Trophoblast cell (in vitro differentiated cells and primary cell): ENCODE measurements at regions not wholly inside any gene's neighbourhood (a gene's known extent, or its start where the extent isn't known, plus 50 kb on each side); places are given as distances from the start of the nearest gene placed in this dataset.

Source experiments
- DNase-seq, 2 donors: peaks; one replicate each; pipeline ENCODE4 v3.0.0-alpha.2; 2016
- H2AFZ ChIP-seq: 2 replicates; pipeline ENCODE4 v1.6.1; 2013; ENCODE audit warnings: low read length, moderate library complexity, mild to moderate bottlenecking; ENCODE audit not compliant: insufficient read depth, poor library complexity
- H2AK5ac ChIP-seq: 2 replicates; pipeline ENCODE4 v1.6.1; 2013; ENCODE audit warnings: mild to moderate bottlenecking, low read length
- H2BK120ac ChIP-seq: 2 replicates; pipeline ENCODE4 v1.6.1; 2013; ENCODE audit warnings: low read length, mild to moderate bottlenecking, moderate library complexity; ENCODE audit not compliant: insufficient read depth, poor library complexity
- H2BK12ac ChIP-seq: 2 replicates; pipeline ENCODE4 v1.6.1; 2013; ENCODE audit warnings: mild to moderate bottlenecking, low read length, moderate library complexity
- H2BK5ac ChIP-seq: 2 replicates; pipeline ENCODE4 v1.6.1; 2013; ENCODE audit warnings: low read length, low read depth, moderate library complexity, mild to moderate bottlenecking; ENCODE audit not compliant: poor library complexity
- H3K14ac ChIP-seq: 2 replicates; pipeline ENCODE4 v1.6.1; 2013; ENCODE audit warnings: mild to moderate bottlenecking, low read length
- H3K18ac ChIP-seq: 2 replicates; pipeline ENCODE4 v1.6.1; 2013; ENCODE audit warnings: mild to moderate bottlenecking, low read length
- H3K23ac ChIP-seq: 2 replicates; pipeline ENCODE4 v1.6.1; 2013; ENCODE audit warnings: low read length
- H3K27ac ChIP-seq: 2 replicates; pipeline ENCODE4 v1.5.1; 2013; ENCODE audit warnings: low read depth, mild to moderate bottlenecking, inconsistent platforms, low read length, moderate library complexity
- H3K27me3 ChIP-seq: 2 replicates; pipeline ENCODE4 v1.6.1; 2013; ENCODE audit warnings: inconsistent platforms, mild to moderate bottlenecking, low read length, moderate library complexity; ENCODE audit not compliant: insufficient read depth
- H3K36me3 ChIP-seq, 2 experiments: 1 replicate in 1 of 2; 2 replicates in 1 of 2; pipeline ENCODE4 v1.6.1; 2013; ENCODE audit warnings: low read length in 2 of 2, mild to moderate bottlenecking in 2 of 2, moderate library complexity in 1 of 2; ENCODE audit not compliant: insufficient read depth in 2 of 2, control insufficient read depth in 1 of 2
- H3K4ac ChIP-seq: 2 replicates; pipeline ENCODE4 v1.6.1; 2013; ENCODE audit warnings: low read depth, mild to moderate bottlenecking, low read length, moderate library complexity
- H3K4me1 ChIP-seq, 2 experiments: 1 replicate in 1 of 2; 2 replicates in 1 of 2; pipeline ENCODE4 v1.6.1; 2013; ENCODE audit warnings: low read length in 2 of 2, mild to moderate bottlenecking in 2 of 2, moderate library complexity in 1 of 2; ENCODE audit not compliant: insufficient read depth in 2 of 2, control insufficient read depth in 1 of 2
- H3K4me2 ChIP-seq: 2 replicates; pipeline ENCODE4 v1.6.1; 2013; ENCODE audit warnings: inconsistent platforms, mild to moderate bottlenecking, low read length, moderate library complexity
- H3K4me3 ChIP-seq: 2 replicates; pipeline ENCODE4 v1.5.1; 2013; ENCODE audit warnings: mild to moderate bottlenecking, low read depth, low read length, inconsistent platforms
- H3K79me1 ChIP-seq: one replicate; pipeline ENCODE4 v1.6.1; 2013; ENCODE audit warnings: low read length
- H3K79me2 ChIP-seq: 2 replicates; pipeline ENCODE4 v1.6.1; 2013; ENCODE audit warnings: low read length, mild to moderate bottlenecking; ENCODE audit not compliant: control insufficient read depth, insufficient read depth, poor library complexity
- H3K9ac ChIP-seq: 2 replicates; pipeline ENCODE4 v1.6.1; 2013; ENCODE audit warnings: mild to moderate bottlenecking, low read length
- H3K9me3 ChIP-seq: 2 replicates; pipeline ENCODE4 v1.6.1; 2013; ENCODE audit warnings: low read depth, mild to moderate bottlenecking, control low read depth, inconsistent platforms, low read length; ENCODE audit not compliant: insufficient read depth
- H4K12ac ChIP-seq: 2 replicates; pipeline ENCODE4 v1.6.1; 2013; ENCODE audit warnings: low read depth, mild to moderate bottlenecking, low read length, moderate library complexity
- H4K8ac ChIP-seq: 2 replicates; pipeline ENCODE4 v1.6.1; 2013; ENCODE audit warnings: low read depth, mild to moderate bottlenecking, low read length, moderate library complexity
- H4K91ac ChIP-seq: one replicate; pipeline ENCODE4 v1.6.1; 2013; ENCODE audit warnings: low read depth, mild to moderate bottlenecking, low read length, moderate library complexity
- WGBS: extraction: QIAGEN DNeasy Blood & Tissue Kit; methylation state at CpG from one replicate; pipeline ENCODE4 v1.1.7; 2013; ENCODE audit warnings: missing lambda C conversion rate; ENCODE audit not compliant: insufficient read length, insufficient coverage; ENCODE audit errors: extremely low coverage; 5-methylcytosine and 5-hydroxymethylcytosine counted together

GRCh38 chr10:64090865-64091264 is 569.7 kb downstream of the REEP3 start:
- Histone ChIP-seq H3K36me3 (no peaks in the 10 kb centered on the region), H2BK12ac (no peak overlapping the region), H3K9ac (no peak overlapping the region), H3K4me2 (no peak overlapping the region), H2BK5ac (no peak overlapping the region), H4K91ac (no peak overlapping the region), H2AFZ (no peak overlapping the region), H3K27ac (no peak overlapping the region), H4K8ac (no peak overlapping the region), H3K4me3 (no peak overlapping the region), H3K4ac (no peak overlapping the region), H3K79me1 (no peaks in the 10 kb centered on the region), H3K14ac (no peak overlapping the region), H2BK120ac (no peak overlapping the region), H3K27me3 (no peaks in the 10 kb centered on the region), H3K23ac (no peak overlapping the region), H3K4me1 (no peaks in the 10 kb centered on the region), H3K79me2 (no peaks in the 10 kb centered on the region), H3K18ac (no peak overlapping the region), H4K12ac (no peak overlapping the region), H2AK5ac (no peak overlapping the region), H3K9me3 (no peaks in the 10 kb centered on the region)
- no CpG with 5 or more reads among the region's 3 CpGs for WGBS
- DNase-seq: peak in 1 of 2 donors; percentile 1

- no peak overlapping the region for H4K12ac ChIP-seq
- H2BK12ac ChIP-seq: no peak overlapping the region
- no peak overlapping the region for H3K14ac ChIP-seq
- no peak overlapping the region for H2BK120ac ChIP-seq
- H3K27ac ChIP-seq: no peak overlapping the region
- no peaks in the 10 kb centered on the region for H3K79me2 ChIP-seq
- no peaks in the 10 kb centered on the region for H3K36me3 ChIP-seq
- no peak overlapping the region for H3K23ac ChIP-seq
- no peak overlapping the region for H2AFZ ChIP-seq
- no peak overlapping the region for H3K18ac ChIP-seq
- H3K4ac ChIP-seq: no peak overlapping the region
- H3K4me1 ChIP-seq: no peaks in the 10 kb centered on the region
- no peaks in the 10 kb centered on the region for H3K79me1 ChIP-seq
- no peak overlapping the region for H4K8ac ChIP-seq
- no CpG with 5 or more reads among the region's 4 CpGs for WGBS
- no peak overlapping the region for H2AK5ac ChIP-seq
- DNase-seq: no peak
- H3K4me3 ChIP-seq: no peak overlapping the region
- H3K9ac ChIP-seq: no peak overlapping the region
- no peaks in the 10 kb centered on the region for H3K9me3 ChIP-seq
- H3K27me3 ChIP-seq: no peaks in the 10 kb centered on the region
- H3K4me2 ChIP-seq: no peak overlapping the region
- H2BK5ac ChIP-seq: no peak overlapping the region
- H4K91ac ChIP-seq: no peak overlapping the region
Observed at GRCh38 chr10:64091897-64092296, 570.7 kb downstream of the REEP3 start.

DNA sequence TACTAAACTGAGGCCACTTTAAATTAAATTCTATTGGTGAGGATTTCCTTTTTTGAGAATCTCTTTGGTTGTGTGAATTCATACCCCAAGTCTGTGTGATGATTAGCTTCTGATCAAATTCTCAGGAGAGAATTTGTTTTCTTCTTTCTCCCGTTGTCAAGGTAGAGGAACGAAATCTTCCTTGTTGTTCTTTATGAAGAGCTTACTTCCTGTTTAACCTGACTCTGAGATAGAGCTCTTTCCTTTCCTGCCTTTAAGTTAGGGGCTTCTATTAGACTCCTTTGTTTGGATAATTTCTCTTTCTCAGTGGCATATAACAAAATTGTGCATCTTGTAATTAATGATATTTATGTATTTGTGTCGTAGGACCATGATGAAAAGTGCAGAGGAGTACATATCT is 572.1 kb downstream of the REEP3 start:
- no peak overlapping the region for H4K91ac ChIP-seq
- no peak overlapping the region for H3K4ac ChIP-seq
- H3K18ac ChIP-seq: no peak overlapping the region
- H3K9me3 ChIP-seq: no peaks in the 10 kb centered on the region
- no CpG with 5 or more reads among the region's 3 CpGs for WGBS
- no peak overlapping the region for H2BK5ac ChIP-seq
- H2BK120ac ChIP-seq: no peak overlapping the region
- no peak overlapping the region for H2AK5ac ChIP-seq
- no peak overlapping the region for H3K27ac ChIP-seq
- no peak overlapping the region for H4K8ac ChIP-seq
- no peak overlapping the region for H2AFZ ChIP-seq
- H3K36me3 ChIP-seq: no peaks in the 10 kb centered on the region
- H3K4me3 ChIP-seq: no peak overlapping the region
- H3K14ac ChIP-seq: no peak overlapping the region
- H3K27me3 ChIP-seq: no peaks in the 10 kb centered on the region
- H3K9ac ChIP-seq: no peak overlapping the region
- DNase-seq: no peak
- no peaks in the 10 kb centered on the region for H3K79me2 ChIP-seq
- no peak overlapping the region for H3K23ac ChIP-seq
- H3K79me1 ChIP-seq: no peaks in the 10 kb centered on the region
- no peak overlapping the region for H3K4me2 ChIP-seq
- H3K4me1 ChIP-seq: no peaks in the 10 kb centered on the region
- H4K12ac ChIP-seq: no peak overlapping the region
- no peak overlapping the region for H2BK12ac ChIP-seq

DNA sequence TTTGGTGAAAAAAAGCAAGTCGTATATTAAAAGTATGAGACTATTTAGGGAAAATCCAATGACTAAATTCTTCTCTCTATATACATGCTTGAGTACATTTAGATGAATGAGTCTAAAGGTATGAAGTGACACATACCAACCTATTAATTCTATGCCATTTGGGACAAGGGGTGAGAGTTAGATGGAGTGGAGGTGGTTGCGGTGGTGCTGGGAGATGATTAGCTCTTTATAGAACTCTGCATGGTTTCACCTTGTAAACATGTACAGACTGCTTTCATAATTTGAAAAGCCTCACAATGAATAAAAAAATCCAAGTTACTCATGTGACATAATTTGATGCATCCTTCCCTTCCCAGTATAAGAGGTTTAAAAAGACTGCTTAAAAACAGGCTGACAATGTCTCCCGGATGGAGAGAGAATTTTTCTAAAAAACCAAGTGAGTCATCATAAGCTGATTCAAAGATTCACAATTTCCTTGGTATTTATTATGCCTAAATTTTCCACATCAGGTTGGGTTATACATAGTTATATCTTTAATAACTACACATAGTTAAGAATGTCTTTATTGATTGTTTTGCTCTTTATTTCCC is 572.8 kb downstream of the REEP3 start:
- H3K23ac ChIP-seq: no peak overlapping the region
- H3K9me3 ChIP-seq: no peaks in the 10 kb centered on the region
- no peak overlapping the region for H2AK5ac ChIP-seq
- no peak overlapping the region for H3K27ac ChIP-seq
- no peaks in the 10 kb centered on the region for H3K79me1 ChIP-seq
- no peaks in the 10 kb centered on the region for H3K4me1 ChIP-seq
- H3K4ac ChIP-seq: no peak overlapping the region
- H3K14ac ChIP-seq: no peak overlapping the region
- H3K9ac ChIP-seq: no peak overlapping the region
- H2AFZ ChIP-seq: no peak overlapping the region
- H2BK5ac ChIP-seq: no peak overlapping the region
- no peak overlapping the region for H3K4me3 ChIP-seq
- H3K36me3 ChIP-seq: no peaks in the 10 kb centered on the region
- H4K12ac ChIP-seq: no peak overlapping the region
- no peak overlapping the region for H3K4me2 ChIP-seq
- H4K91ac ChIP-seq: no peak overlapping the region
- no CpG with 5 or more reads among the region's 3 CpGs for WGBS
- no peaks in the 10 kb centered on the region for H3K27me3 ChIP-seq
- DNase-seq: no peak
- no peak overlapping the region for H3K18ac ChIP-seq
- no peaks in the 10 kb centered on the region for H3K79me2 ChIP-seq
- H4K8ac ChIP-seq: no peak overlapping the region
- no peak overlapping the region for H2BK120ac ChIP-seq
- no peak overlapping the region for H2BK12ac ChIP-seq
